ENCODE measurements at regions not wholly inside any gene's neighbourhood (a gene's known extent, or its start where the extent isn't known, plus 50 kb on each side); places are given as distances from the start of the nearest gene placed in this dataset.

- no peak overlapping the region for H3K4me3 ChIP-seq (ENCODE audit: extremely low read depth, insufficient read depth, low read length, poor library complexity, severe bottlenecking)
Observed at GRCh38 chr10:9656386-9656785, 1361.3 kb upstream of the CELF2 start.

DNA sequence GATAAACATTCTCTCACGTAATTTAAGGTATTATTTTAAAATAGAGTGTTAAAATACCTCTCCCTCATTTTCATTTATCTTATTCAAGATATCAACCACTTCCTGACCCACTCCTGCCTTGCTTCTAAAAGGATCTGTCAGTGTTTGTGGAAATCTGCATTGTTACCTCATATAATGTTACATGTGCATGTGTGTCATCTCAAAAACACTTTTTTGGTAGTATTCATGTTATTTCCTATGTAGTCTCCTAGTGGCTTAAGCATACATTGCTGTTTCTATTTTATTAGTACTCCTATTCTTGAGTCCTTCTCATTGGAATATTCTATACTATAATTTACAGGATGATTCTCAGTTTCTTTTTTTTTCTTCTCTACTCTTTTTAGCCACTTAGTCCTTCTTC lies 1360.7 kb upstream of the CELF2 start:
- no peak overlapping the region for H3K4me3 ChIP-seq (ENCODE audit: extremely low read depth, insufficient read depth, low read length, poor library complexity, severe bottlenecking)
- no peaks in the 10 kb centered on the region for H3K4me1 ChIP-seq (ENCODE audit: control insufficient read depth, insufficient read depth, low read length, poor library complexity, severe bottlenecking)
- WGBS, 2 experiments (ENCODE audit: insufficient coverage in 2 of 2): no CpG with 5 or more reads among the region's 1 CpG
- H3K36me3 ChIP-seq (ENCODE audit: control insufficient read depth, insufficient read depth, low read length): no peaks in the 10 kb centered on the region
- no peaks in the 10 kb centered on the region for H3K9me3 ChIP-seq (ENCODE audit: control insufficient read depth, low read length)
- H3K27ac ChIP-seq (ENCODE audit: low read depth, low read length, severe bottlenecking): no peak overlapping the region

More at GRCh38 chr10:9656386-9656785, 1361.3 kb upstream of the CELF2 start:
- Histone ChIP-seq H3K27ac (ENCODE audit: low read depth, low read length, severe bottlenecking) (no peak overlapping the region), H3K36me3 (ENCODE audit: control insufficient read depth, insufficient read depth, low read length) (no peaks in the 10 kb centered on the region), H3K4me1 (ENCODE audit: control insufficient read depth, insufficient read depth, low read length, poor library complexity, severe bottlenecking) (no peaks in the 10 kb centered on the region), H3K9me3 (ENCODE audit: control insufficient read depth, low read length) (no peaks in the 10 kb centered on the region)

- Histone ChIP-seq H3K36me3 (ENCODE audit: control insufficient read depth, insufficient read depth, low read length) (no peaks in the 10 kb centered on the region), H3K27ac (ENCODE audit: low read depth, low read length, severe bottlenecking) (no peak overlapping the region), H3K4me3 (ENCODE audit: extremely low read depth, insufficient read depth, low read length, poor library complexity, severe bottlenecking) (no peak overlapping the region), H3K4me1 (ENCODE audit: control insufficient read depth, insufficient read depth, low read length, poor library complexity, severe bottlenecking) (no peaks in the 10 kb centered on the region), H3K9me3 (ENCODE audit: control insufficient read depth, low read length) (no peaks in the 10 kb centered on the region)
- 79 to 100% methylated on average over 1 to 2 of the region's 2 CpGs for WGBS, 2 experiments (ENCODE audit: insufficient coverage in 2 of 2)
Observed at GRCh38 chr10:9657530-9657929, 1360.1 kb upstream of the CELF2 start.

- H3K4me3 ChIP-seq (ENCODE audit: extremely low read depth, insufficient read depth, low read length, poor library complexity, severe bottlenecking): no peak overlapping the region
- WGBS, 2 experiments (ENCODE audit: insufficient coverage in 2 of 2): 76 to 97% methylated on average over 2 of the region's 3 CpGs
- no peak overlapping the region for H3K27ac ChIP-seq (ENCODE audit: low read depth, low read length, severe bottlenecking)
- no peaks in the 10 kb centered on the region for H3K4me1 ChIP-seq (ENCODE audit: control insufficient read depth, insufficient read depth, low read length, poor library complexity, severe bottlenecking)
- H3K36me3 ChIP-seq (ENCODE audit: control insufficient read depth, insufficient read depth, low read length): no peaks in the 10 kb centered on the region
- H3K9me3 ChIP-seq (ENCODE audit: control insufficient read depth, low read length): no peaks in the 10 kb centered on the region
Observed at GRCh38 chr10:9668411-9668810, 1349.3 kb upstream of the CELF2 start.

GRCh38 chr10:9670911-9671310 lies 1346.8 kb upstream of the CELF2 start:
- no peak overlapping the region for H3K4me3 ChIP-seq (ENCODE audit: extremely low read depth, insufficient read depth, low read length, poor library complexity, severe bottlenecking)
- no peaks in the 10 kb centered on the region for H3K9me3 ChIP-seq (ENCODE audit: control insufficient read depth, low read length)
- no peaks in the 10 kb centered on the region for H3K4me1 ChIP-seq (ENCODE audit: control insufficient read depth, insufficient read depth, low read length, poor library complexity, severe bottlenecking)
- H3K27ac ChIP-seq (ENCODE audit: low read depth, low read length, severe bottlenecking): no peak overlapping the region
- no peaks in the 10 kb centered on the region for H3K36me3 ChIP-seq (ENCODE audit: control insufficient read depth, insufficient read depth, low read length)
- no CpG with 5 or more reads among the region's 3 CpGs for WGBS, 2 experiments (ENCODE audit: insufficient coverage in 2 of 2)

DNA sequence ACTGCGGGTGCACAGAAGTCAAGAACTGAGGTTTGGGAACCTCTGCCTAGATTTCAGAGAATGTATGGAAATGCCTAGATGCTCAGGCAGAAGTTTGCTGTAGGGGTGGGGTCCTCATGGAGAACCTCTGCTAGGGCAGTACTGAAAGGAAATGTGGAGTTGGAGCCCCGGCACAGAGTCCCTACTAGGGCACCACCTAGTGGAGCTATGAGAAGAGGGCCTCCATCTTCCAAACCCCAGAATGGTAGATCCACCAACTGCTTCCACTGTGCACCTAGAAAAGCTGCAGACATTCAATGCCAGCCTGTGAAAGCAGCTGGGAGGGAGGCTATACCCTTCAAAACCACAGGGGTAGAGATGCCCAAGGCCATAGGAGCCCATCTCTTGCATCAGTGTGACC lies 1336.0 kb upstream of the CELF2 start:
- no peaks in the 10 kb centered on the region for H3K36me3 ChIP-seq (ENCODE audit: control insufficient read depth, insufficient read depth, low read length)
- WGBS, 2 experiments (ENCODE audit: insufficient coverage in 2 of 2): 85 to 86% methylated on average over 2 of the region's 2 CpGs
- H3K4me3 ChIP-seq (ENCODE audit: extremely low read depth, insufficient read depth, low read length, poor library complexity, severe bottlenecking): no peak overlapping the region

GRCh38 chr10:9682802-9683201 lies 1334.9 kb upstream of the CELF2 start:
- Histone ChIP-seq H3K4me3 (ENCODE audit: extremely low read depth, insufficient read depth, low read length, poor library complexity, severe bottlenecking) (no peak overlapping the region), H3K4me1 (ENCODE audit: control insufficient read depth, insufficient read depth, low read length, poor library complexity, severe bottlenecking) (no peaks in the 10 kb centered on the region), H3K27ac (ENCODE audit: low read depth, low read length, severe bottlenecking) (no peak overlapping the region), H3K36me3 (ENCODE audit: control insufficient read depth, insufficient read depth, low read length) (no peaks in the 10 kb centered on the region), H3K9me3 (ENCODE audit: control insufficient read depth, low read length) (no peaks in the 10 kb centered on the region)
- WGBS, 2 experiments (ENCODE audit: insufficient coverage in 2 of 2): no CpG with 5 or more reads among the region's 1 CpG

More for the DNA sequence above, 1336.0 kb upstream of the CELF2 start:
- Histone ChIP-seq H3K4me1 (ENCODE audit: control insufficient read depth, insufficient read depth, low read length, poor library complexity, severe bottlenecking) (no peaks in the 10 kb centered on the region), H3K27ac (ENCODE audit: low read depth, low read length, severe bottlenecking) (no peak overlapping the region), H3K9me3 (ENCODE audit: control insufficient read depth, low read length) (no peaks in the 10 kb centered on the region)

DNA sequence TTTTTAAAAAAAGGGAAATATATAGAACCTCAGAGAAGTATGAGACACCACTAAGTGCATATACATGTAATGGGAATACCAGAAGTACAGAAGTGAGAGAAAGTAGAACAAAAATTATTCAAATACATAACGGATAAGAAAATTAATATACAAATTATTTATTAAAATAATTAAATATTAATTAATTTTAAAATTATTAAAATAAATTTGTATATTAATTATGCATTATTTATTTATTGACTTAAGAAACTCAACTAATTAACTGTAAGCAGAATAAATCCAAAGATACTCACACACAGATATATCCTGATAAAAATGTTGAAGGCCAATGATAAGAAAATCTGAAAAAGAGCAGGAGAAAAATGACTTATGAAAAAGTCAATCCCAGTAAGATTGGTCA lies 1333.5 kb upstream of the CELF2 start:
- H3K4me1 ChIP-seq (ENCODE audit: control insufficient read depth, insufficient read depth, low read length, poor library complexity, severe bottlenecking): no peaks in the 10 kb centered on the region
- no peaks in the 10 kb centered on the region for H3K36me3 ChIP-seq (ENCODE audit: control insufficient read depth, insufficient read depth, low read length)
- H3K9me3 ChIP-seq (ENCODE audit: control insufficient read depth, low read length): no peaks in the 10 kb centered on the region
- WGBS, 2 experiments (ENCODE audit: insufficient coverage in 2 of 2): no CpG with 5 or more reads among the region's 1 CpG
- H3K4me3 ChIP-seq (ENCODE audit: extremely low read depth, insufficient read depth, low read length, poor library complexity, severe bottlenecking): no peak overlapping the region
- H3K27ac ChIP-seq (ENCODE audit: low read depth, low read length, severe bottlenecking): no peak overlapping the region

- H3K4me1 ChIP-seq (ENCODE audit: control insufficient read depth, insufficient read depth, low read length, poor library complexity, severe bottlenecking): no peaks in the 10 kb centered on the region
- H3K9me3 ChIP-seq (ENCODE audit: control insufficient read depth, low read length): no peaks in the 10 kb centered on the region
- no peak overlapping the region for H3K4me3 ChIP-seq (ENCODE audit: extremely low read depth, insufficient read depth, low read length, poor library complexity, severe bottlenecking)
- H3K27ac ChIP-seq (ENCODE audit: low read depth, low read length, severe bottlenecking): no peak overlapping the region
- no peaks in the 10 kb centered on the region for H3K36me3 ChIP-seq (ENCODE audit: control insufficient read depth, insufficient read depth, low read length)
Observed at GRCh38 chr10:9685596-9685995, 1332.1 kb upstream of the CELF2 start.

GRCh38 chr10:9688711-9689110 lies 1329.0 kb upstream of the CELF2 start:
- H3K27ac ChIP-seq (ENCODE audit: low read depth, low read length, severe bottlenecking): no peak overlapping the region
- H3K4me1 ChIP-seq (ENCODE audit: control insufficient read depth, insufficient read depth, low read length, poor library complexity, severe bottlenecking): no peaks in the 10 kb centered on the region
- H3K9me3 ChIP-seq (ENCODE audit: control insufficient read depth, low read length): no peaks in the 10 kb centered on the region

DNA sequence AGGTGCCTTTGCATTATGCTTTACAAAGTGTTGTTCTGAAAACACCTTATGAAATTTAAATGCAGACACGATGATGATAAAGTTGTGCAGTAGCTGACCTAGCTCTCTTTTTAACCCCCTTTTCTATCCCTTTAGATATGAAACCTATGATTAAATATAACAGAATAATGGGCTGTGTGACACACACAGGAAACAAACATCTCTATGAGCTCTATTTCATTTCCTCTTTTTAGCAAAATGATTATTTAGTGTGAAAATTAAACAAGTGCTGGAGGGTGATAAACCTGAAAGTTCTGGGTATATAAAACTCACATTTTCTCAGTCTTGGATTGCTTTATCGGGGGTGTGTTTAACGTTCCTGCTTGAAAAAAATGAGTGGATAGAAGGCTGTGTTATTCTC lies 1310.5 kb upstream of the CELF2 start:
- WGBS, 2 experiments (ENCODE audit: insufficient coverage in 2 of 2): no CpG with 5 or more reads among the region's 3 CpGs
- no peaks in the 10 kb centered on the region for H3K36me3 ChIP-seq (ENCODE audit: control insufficient read depth, insufficient read depth, low read length)

More at GRCh38 chr10:9688711-9689110, 1329.0 kb upstream of the CELF2 start:
- no peaks in the 10 kb centered on the region for H3K36me3 ChIP-seq (ENCODE audit: control insufficient read depth, insufficient read depth, low read length)
- H3K4me3 ChIP-seq (ENCODE audit: extremely low read depth, insufficient read depth, low read length, poor library complexity, severe bottlenecking): no peak overlapping the region

DNA sequence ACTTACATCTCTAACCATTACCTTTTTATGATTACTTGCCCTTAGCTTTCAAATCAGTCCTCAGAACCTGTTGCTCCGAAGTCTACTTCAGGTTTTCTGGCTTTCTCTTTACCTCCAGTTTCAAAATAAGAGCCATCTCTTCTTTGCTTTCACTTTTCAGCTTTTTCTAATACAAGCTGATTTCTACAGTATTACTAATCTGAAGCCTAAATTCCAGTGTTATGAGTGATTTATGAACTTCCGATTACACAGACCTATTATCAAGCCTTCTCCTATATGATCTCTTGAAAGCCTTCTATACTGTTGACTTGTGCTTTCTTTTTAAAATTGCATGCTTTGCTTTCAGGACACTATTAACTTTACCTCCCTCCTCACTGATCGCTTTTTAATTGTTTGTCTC lies 1307.8 kb upstream of the CELF2 start:
- Histone ChIP-seq H3K9me3 (ENCODE audit: control insufficient read depth, low read length) (no peaks in the 10 kb centered on the region), H3K4me1 (ENCODE audit: control insufficient read depth, insufficient read depth, low read length, poor library complexity, severe bottlenecking) (no peaks in the 10 kb centered on the region), H3K4me3 (ENCODE audit: extremely low read depth, insufficient read depth, low read length, poor library complexity, severe bottlenecking) (no peak overlapping the region), H3K27ac (ENCODE audit: low read depth, low read length, severe bottlenecking) (no peak overlapping the region), H3K36me3 (ENCODE audit: control insufficient read depth, insufficient read depth, low read length) (no peaks in the 10 kb centered on the region)
- 83 to 94% methylated on average over 2 of the region's 3 CpGs for WGBS, 2 experiments (ENCODE audit: insufficient coverage in 2 of 2)

More for the DNA sequence above, 1310.5 kb upstream of the CELF2 start:
- no peaks in the 10 kb centered on the region for H3K4me1 ChIP-seq (ENCODE audit: control insufficient read depth, insufficient read depth, low read length, poor library complexity, severe bottlenecking)
- no peak overlapping the region for H3K27ac ChIP-seq (ENCODE audit: low read depth, low read length, severe bottlenecking)
- H3K9me3 ChIP-seq (ENCODE audit: control insufficient read depth, low read length): no peaks in the 10 kb centered on the region
- no peak overlapping the region for H3K4me3 ChIP-seq (ENCODE audit: extremely low read depth, insufficient read depth, low read length, poor library complexity, severe bottlenecking)
